ENCODE measurements at regions not wholly inside any gene's neighbourhood (a gene's known extent, or its start where the extent isn't known, plus 50 kb on each side); places are given as distances from the start of the nearest gene placed in this dataset.

GRCh38 chr15:59924812-59925522 lies 79.1 kb upstream of the FOXB1 start:
- Histone ChIP-seq H2BK5ac (ENCODE audit: low read depth, low read length, poor library complexity, severe bottlenecking) (no peak overlapping the region), H3K4me1 (ENCODE audit: control insufficient read depth, insufficient read depth, low read depth, low read length) (no peaks in the 10 kb centered on the region), H4K91ac (ENCODE audit: low read length) (no peak overlapping the region), H2BK120ac (ENCODE audit: low read depth, low read length) (no peak overlapping the region), H3K27me3 (ENCODE audit: control insufficient read depth in 1 of 2, insufficient read depth in 1 of 2, low read length in 2 of 2) (peaks cover 3 to 74% of the 10 kb centered on the region in 2 experiments), H2BK15ac (ENCODE audit: low read depth, poor library complexity, severe bottlenecking) (no peak overlapping the region), H2AFZ (ENCODE audit: low read depth, low read length) (no peak overlapping the region), H2AK5ac (ENCODE audit: low read length, severe bottlenecking) (no peak overlapping the region), H3K23ac (ENCODE audit: low read length in 2 of 2) (no peak overlapping the region), H3K14ac (ENCODE audit: low read length in 2 of 2) (no peak overlapping the region), H3K27ac (ENCODE audit: low read length, poor library complexity, severe bottlenecking) (no peak overlapping the region), H3K36me3 (ENCODE audit: control insufficient read depth in 1 of 2, insufficient read depth in 2 of 2, low read depth in 1 of 2, low read length in 2 of 2) (no peaks in the 10 kb centered on the region), H3K79me1 (replicated peaks; ENCODE audit: low read length, poor library complexity, severe bottlenecking) (no peaks in the 10 kb centered on the region), H3K9ac (ENCODE audit: low read length) (no peak overlapping the region), H3K4me2 (ENCODE audit: low read length, poor library complexity, severe bottlenecking) (no peak overlapping the region), H3K4ac (ENCODE audit: low read depth in 1 of 2, low read length in 2 of 2) (no peak overlapping the region), H2BK12ac (ENCODE audit: low read length in 2 of 2) (no peak overlapping the region), H3K9me3 (ENCODE audit: control insufficient read depth, low read length) (peaks cover 6% of the 10 kb centered on the region), H3K18ac (ENCODE audit: low read depth in 1 of 2, low read length in 2 of 2) (no peak overlapping the region), H4K8ac (ENCODE audit: low read length) (no peak overlapping the region), H3K4me3 (ENCODE audit: insufficient read depth in 1 of 2, low read depth in 1 of 2, low read length in 2 of 2) (no peak overlapping the region)
- 88% methylated on average over 3 of the region's 8 CpGs for WGBS
- DNase-seq: no peak

GRCh38 chr15:59924096-59924495 lies 80.0 kb upstream of the FOXB1 start:
- peaks cover 6% of the 10 kb centered on the region for H3K9me3 ChIP-seq (ENCODE audit: control insufficient read depth, low read length)
- no peaks in the 10 kb centered on the region for H3K36me3 ChIP-seq (ENCODE audit: control insufficient read depth in 1 of 2, insufficient read depth in 2 of 2, low read depth in 1 of 2, low read length in 2 of 2)
- H3K23ac ChIP-seq (ENCODE audit: low read length in 2 of 2): no peak overlapping the region
- H3K9ac ChIP-seq (ENCODE audit: low read length): no peak overlapping the region
- no peaks in the 10 kb centered on the region for H3K79me1 ChIP-seq (replicated peaks; ENCODE audit: low read length, poor library complexity, severe bottlenecking)
- H3K4me1 ChIP-seq (ENCODE audit: control insufficient read depth, insufficient read depth, low read depth, low read length): no peaks in the 10 kb centered on the region
- no peak overlapping the region for H2BK12ac ChIP-seq (ENCODE audit: low read length in 2 of 2)
- H3K27ac ChIP-seq (ENCODE audit: low read length, poor library complexity, severe bottlenecking): no peak overlapping the region
- no peak overlapping the region for H4K91ac ChIP-seq (ENCODE audit: low read length)
- H3K4ac ChIP-seq (ENCODE audit: low read depth in 1 of 2, low read length in 2 of 2): no peak overlapping the region
- H3K4me2 ChIP-seq (ENCODE audit: low read length, poor library complexity, severe bottlenecking): no peak overlapping the region
- peaks cover 3 to 70% of the 10 kb centered on the region in 2 experiments for H3K27me3 ChIP-seq (ENCODE audit: control insufficient read depth in 1 of 2, insufficient read depth in 1 of 2, low read length in 2 of 2)
- no peak for DNase-seq
- no peak overlapping the region for H2BK120ac ChIP-seq (ENCODE audit: low read depth, low read length)
- 56% methylated on average over 4 of the region's 6 CpGs for whole genome bisulfite sequencing
- H2BK5ac ChIP-seq (ENCODE audit: low read depth, low read length, poor library complexity, severe bottlenecking): no peak overlapping the region
- H3K18ac ChIP-seq (ENCODE audit: low read depth in 1 of 2, low read length in 2 of 2): no peak overlapping the region
- H3K14ac ChIP-seq (ENCODE audit: low read length in 2 of 2): no peak overlapping the region
- no peak overlapping the region for H2BK15ac ChIP-seq (ENCODE audit: low read depth, poor library complexity, severe bottlenecking)
- H3K4me3 ChIP-seq (ENCODE audit: insufficient read depth in 1 of 2, low read depth in 1 of 2, low read length in 2 of 2): no peak overlapping the region
- no peak overlapping the region for H2AK5ac ChIP-seq (ENCODE audit: low read length, severe bottlenecking)
- no peak overlapping the region for H4K8ac ChIP-seq (ENCODE audit: low read length)
- no peak overlapping the region for H2AFZ ChIP-seq (ENCODE audit: low read depth, low read length)

GRCh38 chr15:59923508-59923907 lies 80.6 kb upstream of the FOXB1 start:
- H3K18ac ChIP-seq (ENCODE audit: low read depth in 1 of 2, low read length in 2 of 2): no peak overlapping the region
- no peak overlapping the region for H2BK5ac ChIP-seq (ENCODE audit: low read depth, low read length, poor library complexity, severe bottlenecking)
- H3K4ac ChIP-seq (ENCODE audit: low read depth in 1 of 2, low read length in 2 of 2): no peak overlapping the region
- no peak overlapping the region for H3K14ac ChIP-seq (ENCODE audit: low read length in 2 of 2)
- no peak overlapping the region for H2AK5ac ChIP-seq (ENCODE audit: low read length, severe bottlenecking)
- H3K9me3 ChIP-seq (ENCODE audit: control insufficient read depth, low read length): peaks cover 6% of the 10 kb centered on the region
- H3K4me3 ChIP-seq (ENCODE audit: insufficient read depth in 1 of 2, low read depth in 1 of 2, low read length in 2 of 2): no peak overlapping the region
- no peaks in the 10 kb centered on the region for H3K4me1 ChIP-seq (ENCODE audit: control insufficient read depth, insufficient read depth, low read depth, low read length)
- no peak overlapping the region for H3K27ac ChIP-seq (ENCODE audit: low read length, poor library complexity, severe bottlenecking)
- no peak overlapping the region for H2BK120ac ChIP-seq (ENCODE audit: low read depth, low read length)
- peaks cover 3 to 68% of the 10 kb centered on the region in 2 experiments for H3K27me3 ChIP-seq (ENCODE audit: control insufficient read depth in 1 of 2, insufficient read depth in 1 of 2, low read length in 2 of 2)
- H3K79me1 ChIP-seq (replicated peaks; ENCODE audit: low read length, poor library complexity, severe bottlenecking): no peaks in the 10 kb centered on the region
- no peak overlapping the region for H2BK12ac ChIP-seq (ENCODE audit: low read length in 2 of 2)
- DNase-seq: no peak
- H3K4me2 ChIP-seq (ENCODE audit: low read length, poor library complexity, severe bottlenecking): no peak overlapping the region
- no peaks in the 10 kb centered on the region for H3K36me3 ChIP-seq (ENCODE audit: control insufficient read depth in 1 of 2, insufficient read depth in 2 of 2, low read depth in 1 of 2, low read length in 2 of 2)
- H3K9ac ChIP-seq (ENCODE audit: low read length): no peak overlapping the region
- WGBS: 60% methylated on average over 3 of the region's 4 CpGs
- H2BK15ac ChIP-seq (ENCODE audit: low read depth, poor library complexity, severe bottlenecking): no peak overlapping the region
- H4K91ac ChIP-seq (ENCODE audit: low read length): no peak overlapping the region
- no peak overlapping the region for H2AFZ ChIP-seq (ENCODE audit: low read depth, low read length)
- no peak overlapping the region for H4K8ac ChIP-seq (ENCODE audit: low read length)
- no peak overlapping the region for H3K23ac ChIP-seq (ENCODE audit: low read length in 2 of 2)

GRCh38 chr15:59918994-59919951 lies 84.8 kb upstream of the FOXB1 start:
- no peaks in the 10 kb centered on the region for H3K36me3 ChIP-seq (ENCODE audit: control insufficient read depth in 1 of 2, insufficient read depth in 2 of 2, low read depth in 1 of 2, low read length in 2 of 2)
- no peak overlapping the region for H3K4me2 ChIP-seq (ENCODE audit: low read length, poor library complexity, severe bottlenecking)
- H2BK12ac ChIP-seq (ENCODE audit: low read length in 2 of 2): no peak overlapping the region
- H2BK15ac ChIP-seq (ENCODE audit: low read depth, poor library complexity, severe bottlenecking): no peak overlapping the region
- H3K4me3 ChIP-seq (ENCODE audit: insufficient read depth in 1 of 2, low read depth in 1 of 2, low read length in 2 of 2): no peak overlapping the region
- H4K8ac ChIP-seq (ENCODE audit: low read length): no peak overlapping the region
- H2AFZ ChIP-seq (ENCODE audit: low read depth, low read length): no peak overlapping the region
- no peak overlapping the region for H3K23ac ChIP-seq (ENCODE audit: low read length in 2 of 2)
- no peak overlapping the region for H3K4ac ChIP-seq (ENCODE audit: low read depth in 1 of 2, low read length in 2 of 2)
- no peak overlapping the region for H2AK5ac ChIP-seq (ENCODE audit: low read length, severe bottlenecking)
- H3K9ac ChIP-seq (ENCODE audit: low read length): no peak overlapping the region
- no peak overlapping the region for H2BK120ac ChIP-seq (ENCODE audit: low read depth, low read length)
- H3K18ac ChIP-seq (ENCODE audit: low read depth in 1 of 2, low read length in 2 of 2): no peak overlapping the region
- H4K91ac ChIP-seq (ENCODE audit: low read length): no peak overlapping the region
- H3K27me3 ChIP-seq (ENCODE audit: control insufficient read depth in 1 of 2, insufficient read depth in 1 of 2, low read length in 2 of 2): peaks cover 9 to 73% of the 10 kb centered on the region in 2 experiments
- no peak overlapping the region for H2BK5ac ChIP-seq (ENCODE audit: low read depth, low read length, poor library complexity, severe bottlenecking)
- no peaks in the 10 kb centered on the region for H3K4me1 ChIP-seq (ENCODE audit: control insufficient read depth, insufficient read depth, low read depth, low read length)
- 74% methylated on average over 8 of the region's 11 CpGs for WGBS
- no peaks in the 10 kb centered on the region for H3K79me1 ChIP-seq (replicated peaks; ENCODE audit: low read length, poor library complexity, severe bottlenecking)
- no peak overlapping the region for H3K27ac ChIP-seq (ENCODE audit: low read length, poor library complexity, severe bottlenecking)
- no peak overlapping the region for H3K14ac ChIP-seq (ENCODE audit: low read length in 2 of 2)
- no peak for DNase-seq
- no peaks in the 10 kb centered on the region for H3K9me3 ChIP-seq (ENCODE audit: control insufficient read depth, low read length)
